NCI-H187 treated with DMSO at 0.1 percent for 48 hours (cell line): ENCODE measurements at regions not wholly inside any gene's neighbourhood (a gene's known extent, or its start where the extent isn't known, plus 50 kb on each side); places are given as distances from the start of the nearest gene placed in this dataset.

Experiments used
- DNase-seq: peaks from one replicate; lab custom pipeline; 2025; lab: John Stamatoyannopoulos, UW

DNA sequence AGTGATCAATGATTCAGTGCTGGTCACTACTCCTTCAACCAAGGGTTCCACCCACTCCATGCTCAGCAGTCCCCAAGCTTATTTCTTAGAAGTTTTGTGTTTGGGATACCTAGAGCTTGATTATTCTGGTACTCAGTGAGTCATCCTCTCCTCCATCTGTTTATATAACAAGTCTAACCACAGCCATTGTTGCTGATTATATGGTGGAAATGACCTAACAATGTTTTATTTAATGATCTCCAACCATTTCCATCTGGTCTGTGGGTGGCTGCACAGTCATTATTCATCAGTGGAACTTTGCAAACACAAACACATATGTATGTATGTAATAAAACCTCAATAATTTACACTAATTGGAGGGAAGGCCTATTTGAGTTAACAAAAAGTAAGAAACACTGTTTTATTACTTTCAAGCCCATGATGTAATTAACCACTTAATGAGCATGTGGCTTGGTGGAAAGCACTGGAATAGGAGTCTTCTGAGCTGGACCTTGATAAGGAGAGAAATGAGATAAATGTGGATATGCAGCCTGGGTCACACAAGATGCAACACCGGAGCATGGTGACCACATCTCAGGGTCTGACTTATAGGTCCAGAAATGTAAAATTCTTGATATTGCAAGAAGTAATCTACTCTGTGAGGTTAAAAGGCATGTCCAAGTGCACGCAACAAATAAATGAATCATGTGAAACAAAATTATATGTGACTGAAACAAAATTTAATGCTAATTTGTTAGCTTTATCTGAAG, 99.0 kb upstream of the WLS start:
- DNase-seq = no peak

DNA sequence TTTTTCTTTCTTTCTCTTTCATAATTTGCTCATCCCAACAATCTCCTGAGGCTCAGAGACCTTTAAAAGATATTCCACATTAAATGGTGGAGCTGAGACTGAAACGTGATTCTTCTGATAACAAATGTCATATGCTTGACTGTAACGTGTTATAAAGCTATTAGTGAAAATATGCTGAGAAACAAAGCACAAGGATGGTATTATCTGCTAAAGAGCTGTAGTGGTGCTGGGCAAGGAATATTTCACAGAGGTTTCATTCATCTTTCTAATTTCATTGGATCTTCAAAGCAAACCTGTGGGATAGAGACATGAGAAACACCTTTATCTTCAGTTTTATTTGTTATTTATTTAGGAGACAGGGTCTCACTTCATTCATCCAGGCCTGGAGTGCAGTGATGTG, 98.1 kb upstream of the WLS start:
- DNase-seq = no peak

DNA sequence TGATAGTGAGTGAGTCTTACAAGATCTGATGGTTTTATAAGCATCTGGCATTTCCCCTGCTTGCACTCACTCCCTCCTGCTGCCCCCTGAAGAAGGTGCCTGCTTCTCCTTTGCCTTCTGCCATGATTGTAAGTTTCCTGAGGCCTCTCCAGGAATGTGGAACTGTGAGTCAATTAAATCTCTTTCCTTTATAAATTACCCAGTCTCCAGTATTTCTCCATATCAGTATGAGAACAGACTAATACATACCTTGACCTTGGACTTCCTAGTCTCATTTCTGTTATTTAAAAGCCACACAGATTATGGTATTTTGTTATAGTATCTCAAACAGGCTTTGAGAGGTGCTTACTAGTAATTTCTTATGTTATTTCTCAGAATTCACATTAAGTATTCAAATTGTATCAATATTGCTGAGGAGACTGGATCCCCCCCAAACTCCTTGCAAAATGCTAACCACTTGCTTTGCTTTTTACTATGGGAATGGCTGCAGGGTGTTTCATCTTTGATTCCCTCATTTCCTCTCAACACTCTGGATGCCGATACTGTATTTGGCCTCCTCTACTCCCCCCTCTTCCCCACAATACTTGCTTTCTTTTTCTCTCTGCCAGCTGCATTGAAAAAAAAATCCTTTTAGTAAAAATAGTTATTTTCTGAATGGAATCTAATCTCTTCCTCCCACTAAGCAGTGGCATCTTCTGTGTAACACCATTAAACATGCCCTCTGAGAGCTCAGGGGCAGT, 96.9 kb upstream of the WLS start:
- DNase-seq = no peak

DNA sequence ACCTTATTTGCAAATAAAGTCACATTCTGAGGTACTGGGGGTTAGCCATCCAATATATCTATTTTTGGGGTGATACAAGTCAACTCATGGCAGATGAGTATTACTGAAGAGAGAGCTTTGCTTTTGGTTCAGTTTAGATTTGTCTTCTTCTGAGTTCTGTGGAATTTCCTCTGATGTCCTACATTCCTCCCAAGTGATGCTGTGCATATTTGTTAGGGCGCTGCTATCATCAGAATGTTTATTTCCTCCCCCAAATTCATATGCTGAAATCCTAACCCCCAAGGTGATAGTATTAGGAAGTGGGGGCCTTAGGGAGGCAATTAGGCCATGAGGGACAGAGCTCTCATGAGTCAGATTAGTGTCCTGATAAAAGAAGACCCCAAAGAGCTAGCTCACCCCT, 96.2 kb upstream of the WLS start:
- DNase-seq = no peak

DNA sequence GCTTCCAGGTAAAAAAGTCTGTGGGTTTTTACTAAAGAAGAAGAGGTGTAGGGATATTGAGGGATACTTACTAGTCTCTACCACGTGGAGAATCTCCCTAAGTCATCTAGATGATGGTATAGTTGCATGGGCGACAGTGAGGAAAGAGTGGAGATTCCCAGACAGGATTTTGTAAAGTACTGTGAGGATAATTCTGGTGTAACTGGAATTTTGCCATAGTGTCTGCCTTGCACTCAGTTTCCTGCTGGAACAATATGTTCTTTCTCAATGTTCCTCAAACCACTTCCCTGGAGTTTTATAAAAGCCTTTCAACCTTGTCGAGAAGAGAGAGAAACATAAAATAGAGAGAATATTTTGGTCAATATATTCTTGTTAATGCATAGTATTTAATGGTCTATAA, 95.1 kb upstream of the WLS start:
- DNase-seq = no peak

DNA sequence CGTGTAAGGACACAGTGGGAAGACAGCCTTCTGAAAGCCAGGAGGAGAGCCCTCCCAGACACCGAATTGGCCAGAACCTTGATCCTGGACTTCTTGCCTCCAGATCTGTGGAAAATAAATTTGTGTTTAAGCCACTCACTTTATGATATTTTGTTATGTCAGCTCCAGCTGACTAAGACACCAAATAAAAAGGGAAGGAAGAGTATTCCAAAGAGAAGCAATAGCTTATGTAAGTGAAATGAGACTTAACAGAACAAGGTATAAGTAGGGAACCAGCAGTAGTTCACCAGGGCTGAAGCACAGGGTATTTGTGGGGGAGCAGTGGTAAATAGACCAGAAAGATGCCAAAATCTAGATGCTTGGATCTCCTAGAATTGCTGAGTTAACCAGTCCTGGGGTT, 94.2 kb upstream of the WLS start:
- DNase-seq = no peak

DNA sequence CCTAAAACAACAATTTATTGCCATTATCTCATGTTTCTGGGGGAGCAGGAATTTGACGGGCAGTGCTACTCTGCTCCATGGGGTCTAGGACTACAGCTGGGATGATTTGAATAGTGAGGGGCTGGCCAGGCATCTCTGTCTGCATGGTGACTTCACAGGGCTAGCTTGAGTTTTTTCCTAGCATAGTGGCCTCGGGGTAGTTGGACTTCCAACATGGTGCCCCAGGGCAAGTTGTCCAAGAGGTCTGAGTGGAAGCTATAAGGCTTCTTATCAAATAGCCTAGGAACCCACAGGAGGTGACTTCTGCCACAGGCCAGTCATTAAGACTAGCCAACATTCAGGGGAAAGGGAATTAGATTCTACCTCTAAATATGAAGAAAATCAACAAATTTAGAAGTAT, 92.0 kb upstream of the WLS start:
- DNase-seq = no peak

GRCh38 chr1:68322837-68323687, 90.7 kb upstream of the WLS start:
- DNase-seq = peak; percentile 31

DNA sequence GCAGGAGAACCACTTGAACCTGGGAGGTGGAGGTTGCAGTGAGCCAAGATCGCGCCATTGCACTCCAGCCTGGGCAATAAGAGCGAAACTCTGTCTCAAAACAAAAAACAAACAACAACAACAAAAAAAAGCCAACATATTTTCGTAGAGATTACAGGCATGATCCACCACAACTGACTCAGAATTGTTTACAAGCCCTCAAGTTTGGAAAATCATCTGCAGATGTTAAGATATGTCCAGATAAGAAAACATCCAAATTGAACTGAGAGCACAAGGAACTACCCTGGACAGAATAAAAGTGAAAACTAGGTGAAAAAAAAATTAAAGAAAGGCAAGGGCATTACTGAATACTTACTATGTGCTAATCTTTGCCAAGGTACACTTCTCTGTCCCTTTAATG, 89.8 kb upstream of the WLS start:
- no peak for DNase-seq

GRCh38 chr1:68321084-68321685, 88.9 kb upstream of the WLS start:
- DNase-seq = no peak

- DNase-seq = no peak
These were observed 88.0 kb upstream of the WLS start for GRCh38 chr1:68320349-68320748.

GRCh38 chr1:68319907-68320306, 87.6 kb upstream of the WLS start:
- DNase-seq = no peak

DNA sequence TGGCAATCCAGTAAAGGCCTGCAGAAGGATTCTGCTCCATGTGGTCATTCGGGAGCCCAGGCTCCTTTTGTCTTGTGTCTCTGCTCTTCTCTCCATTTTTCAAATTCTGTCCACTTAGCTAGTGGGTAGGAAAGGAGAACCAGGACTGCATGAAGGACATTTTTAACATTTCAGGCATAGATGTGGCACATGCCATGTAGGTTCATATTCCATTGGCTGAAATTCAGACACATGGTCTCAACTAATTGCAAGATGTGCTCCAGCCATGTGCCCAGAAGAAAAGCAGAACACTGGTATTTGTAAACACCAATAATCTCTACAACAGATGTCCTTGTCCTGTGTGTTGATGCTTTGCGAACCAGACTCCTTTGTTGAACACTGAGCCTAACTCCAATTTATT, 85.2 kb upstream of the WLS start:
- no peak for DNase-seq

GRCh38 chr1:68314151-68314780, 81.9 kb upstream of the WLS start:
- DNase-seq = peak; percentile 72

GRCh38 chr1:68313735-68314134, 81.4 kb upstream of the WLS start:
- DNase-seq = peak; percentile 72

DNA sequence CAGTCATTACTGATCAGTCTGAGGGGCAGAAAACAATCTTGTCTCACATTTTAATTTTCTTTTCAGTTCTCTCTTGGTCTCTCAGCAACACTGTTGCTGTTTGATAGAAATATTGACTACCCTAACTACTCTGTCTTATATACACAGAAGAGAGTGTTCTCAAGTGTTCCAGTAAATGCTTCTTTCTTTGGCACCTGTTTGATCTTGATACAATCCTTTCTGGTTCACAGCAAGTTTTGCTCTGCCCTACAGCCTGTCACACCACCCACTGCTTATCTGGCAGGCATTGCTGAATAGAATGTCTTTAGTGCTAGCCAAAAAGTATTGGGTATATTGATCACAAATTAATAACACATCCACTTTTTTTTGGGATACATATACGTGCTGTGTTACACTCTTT, 75.7 kb upstream of the WLS start:
- DNase-seq = peak; percentile 12

GRCh38 chr1:68307378-68307787, 75.1 kb upstream of the WLS start:
- no peak for DNase-seq

DNA sequence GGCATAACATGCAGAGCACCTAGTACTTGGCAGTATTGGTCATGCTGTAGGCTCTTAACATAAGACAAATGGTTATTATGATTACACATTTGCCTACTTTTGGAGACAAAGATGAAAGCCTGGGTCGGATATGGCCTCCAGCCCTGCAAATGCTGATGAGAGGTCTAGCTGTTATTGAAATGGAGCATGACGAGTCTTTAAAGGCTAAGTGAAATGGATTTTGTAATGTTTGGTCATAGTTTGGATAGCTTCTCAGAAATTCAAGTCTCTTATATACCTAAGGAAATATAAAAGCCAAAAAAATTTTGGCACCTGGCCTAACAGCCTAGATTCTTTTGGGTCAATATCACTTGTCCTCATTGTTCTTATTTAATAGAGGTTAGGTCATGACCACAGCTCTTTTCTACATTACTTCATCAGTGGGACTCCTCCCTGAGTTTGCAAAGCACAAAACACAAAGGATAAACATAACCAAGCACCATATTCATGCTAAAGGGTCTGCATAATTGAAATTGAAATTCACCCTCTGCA, 69.2 kb upstream of the WLS start:
- peak; percentile 87 for DNase-seq

DNA sequence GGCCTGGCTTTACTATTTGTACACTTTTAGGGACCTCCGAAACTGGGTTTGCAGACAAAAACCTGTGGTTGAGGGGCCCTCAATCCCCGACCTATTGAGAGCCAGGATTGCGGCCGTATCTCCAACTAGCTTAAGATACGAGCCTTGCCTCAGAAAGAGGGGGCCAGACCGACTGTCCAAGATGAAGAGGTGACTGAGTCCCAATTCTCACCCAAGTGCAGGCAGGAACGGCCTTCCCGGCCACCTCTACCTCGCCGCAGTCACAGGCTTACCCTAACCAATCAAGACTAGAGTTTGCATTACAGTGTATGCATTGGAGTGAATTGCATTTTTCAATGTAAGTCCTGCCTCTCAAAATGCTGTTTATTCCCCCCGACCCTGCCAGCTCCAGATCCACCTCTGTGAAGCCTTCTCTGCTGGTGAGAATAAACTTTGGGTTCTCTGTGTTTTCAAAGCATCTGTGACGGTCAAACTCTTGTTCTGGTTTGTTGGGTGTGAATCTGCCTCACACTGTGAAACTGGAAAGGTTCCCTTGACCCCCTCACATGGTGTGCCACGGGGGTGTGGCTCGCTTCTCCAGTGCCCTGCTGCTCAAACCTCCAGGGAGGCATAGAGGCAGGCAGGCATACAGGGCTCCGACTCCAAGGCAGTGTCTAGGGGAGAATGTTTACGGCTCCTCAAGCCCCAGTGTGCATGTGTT, 62.2 kb upstream of the WLS start:
- no peak for DNase-seq

GRCh38 chr1:68293609-68294366, 61.5 kb upstream of the WLS start:
- DNase-seq = no peak
